HG03342 (cell line): ENCODE measurements at regions not wholly inside any gene's neighbourhood (a gene's known extent, or its start where the extent isn't known, plus 50 kb on each side); places are given as distances from the start of the nearest gene placed in this dataset.
"Not testable (repeated sequence)": the region's sequence is repeated elsewhere in the genome, so short reads cannot be mapped to it uniquely, and the experiment has no call there.

ENCODE experiments used
- ATAC-seq: cut with Tn5 transposase; IDR thresholded peaks from one replicate; pipeline ENCODE4 v1.9.1; 2021; ENCODE audit warnings: mild to moderate bottlenecking, moderate library complexity; ENCODE audit not compliant: unreplicated experiment

GRCh38 chr2:129800686-129801085, 178.8 kb upstream of the RAB6C start:
- ATAC-seq, result no peak

DNA sequence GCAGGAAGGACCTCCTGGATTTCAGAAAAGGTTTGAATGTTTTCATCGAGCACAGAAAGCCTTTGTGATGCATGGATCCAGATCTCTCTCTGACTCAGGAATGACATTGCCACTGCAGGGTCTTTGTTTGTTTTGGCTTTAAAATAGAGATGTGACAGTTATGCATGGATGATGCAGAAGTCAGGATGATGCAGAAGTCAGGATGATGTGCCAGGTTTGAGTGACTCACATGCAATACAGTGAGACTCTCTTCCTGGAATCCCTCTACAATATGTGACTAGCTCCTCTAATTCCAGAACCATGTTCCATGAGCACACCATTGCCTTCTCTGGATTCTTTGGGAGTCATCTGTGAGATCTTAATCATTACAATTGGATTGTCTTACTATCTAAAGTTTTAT, 177.9 kb upstream of the RAB6C start:
- no peak for ATAC-seq

- ATAC-seq, result no peak
These were observed 177.2 kb upstream of the RAB6C start for GRCh38 chr2:129802290-129802689.

DNA sequence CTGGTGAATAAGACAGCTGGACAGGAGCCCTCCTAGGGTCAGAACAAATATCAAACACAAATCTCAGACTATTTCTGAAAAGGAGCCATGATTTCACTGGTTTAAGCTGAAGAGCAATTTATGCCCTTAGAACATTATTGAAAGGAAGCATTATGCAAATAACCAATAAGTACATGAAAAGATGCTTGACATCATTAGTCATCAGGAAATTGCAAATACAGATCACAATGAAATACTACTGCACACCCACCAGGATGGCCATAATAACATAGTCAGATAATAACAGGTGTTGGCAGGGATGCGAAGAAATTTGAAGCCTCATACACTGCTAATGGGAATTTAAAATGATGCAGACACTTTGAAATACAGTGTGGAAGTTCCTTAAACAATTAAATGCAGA, 176.4 kb upstream of the RAB6C start:
- ATAC-seq, result no peak

- ATAC-seq, result no peak
These were observed 175.6 kb upstream of the RAB6C start for GRCh38 chr2:129803871-129804270.

GRCh38 chr2:129805899-129806298, 173.6 kb upstream of the RAB6C start:
- ATAC-seq, result no peak

- ATAC-seq, result no peak
These were observed 173.1 kb upstream of the RAB6C start for GRCh38 chr2:129806317-129806716.

DNA sequence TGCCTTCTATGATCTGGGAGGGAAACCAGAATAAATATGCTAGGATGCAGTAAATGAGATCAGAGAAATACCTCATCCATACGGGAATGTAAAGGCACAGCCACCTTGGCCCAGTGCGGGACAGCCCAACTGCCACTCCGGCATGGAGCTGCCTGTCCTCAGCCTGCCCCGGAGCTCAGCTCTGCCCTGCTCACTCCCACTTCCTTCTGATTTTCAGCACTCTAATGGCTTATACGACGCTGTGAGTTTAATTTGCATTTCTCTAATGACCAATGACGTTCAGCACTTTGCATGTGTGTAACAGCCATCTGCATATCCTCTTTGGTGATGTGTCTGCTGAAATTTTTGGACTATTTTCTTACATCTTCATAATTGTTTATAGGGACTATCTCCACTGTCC, 172.5 kb upstream of the RAB6C start:
- ATAC-seq, result no peak

DNA sequence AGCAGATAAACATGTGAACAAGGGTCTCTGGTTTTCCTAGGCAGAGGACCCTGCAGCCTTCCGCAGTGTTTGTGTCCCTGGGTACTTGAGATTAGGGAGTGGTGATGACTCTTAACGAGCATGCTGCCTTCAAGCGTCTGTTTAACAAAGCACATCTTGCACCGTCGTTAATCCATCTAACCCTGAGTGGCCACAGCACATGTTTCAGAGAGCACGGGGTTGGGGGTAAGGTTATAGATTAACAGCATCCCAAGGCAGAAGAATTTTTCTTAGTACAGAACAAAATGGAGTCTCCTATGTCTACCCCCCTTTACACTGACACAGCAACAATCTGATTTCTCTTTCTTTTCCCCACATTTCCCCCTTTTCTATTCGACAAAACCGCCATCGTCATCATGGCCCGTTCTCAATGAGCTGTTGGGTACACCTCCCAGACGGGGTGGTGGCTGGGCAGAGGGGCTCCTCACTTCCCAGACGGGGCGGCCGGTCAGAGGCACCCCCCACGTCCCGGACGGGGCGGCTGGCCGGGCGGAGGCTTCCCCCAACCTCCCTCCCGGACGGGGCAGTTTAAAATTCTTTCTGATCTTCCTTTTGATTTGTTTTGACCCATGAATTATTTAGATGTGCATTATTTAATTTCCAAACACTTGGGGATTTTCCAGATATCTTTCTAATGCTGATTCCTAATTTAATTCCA, 171.7 kb upstream of the RAB6C start:
- not testable (repeated sequence) for ATAC-seq

DNA sequence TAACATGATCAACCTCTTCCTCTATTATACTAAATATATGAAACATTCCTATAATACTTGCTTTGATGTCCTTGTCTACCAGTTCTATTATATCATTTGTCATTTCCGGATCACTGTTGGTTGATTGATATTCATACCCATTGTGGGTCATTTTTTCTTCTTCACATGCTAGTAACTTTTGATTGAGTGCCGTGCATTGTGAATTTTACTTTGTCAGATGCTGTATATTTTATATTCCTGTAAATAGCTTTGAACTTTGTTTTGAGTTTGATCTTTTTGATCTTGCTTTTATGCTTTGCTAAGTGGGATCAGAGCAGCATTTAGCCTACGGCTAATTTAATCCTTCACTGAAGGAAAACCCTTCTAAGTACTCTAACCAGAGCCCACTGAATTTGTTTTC, 168.9 kb upstream of the RAB6C start:
- ATAC-seq, result no peak

GRCh38 chr2:129812071-129812470, 167.4 kb upstream of the RAB6C start:
- ATAC-seq, result peak; percentile 77

GRCh38 chr2:129812654-129813053, 166.8 kb upstream of the RAB6C start:
- no peak for ATAC-seq

GRCh38 chr2:129813404-129813803, 166.1 kb upstream of the RAB6C start:
- no peak for ATAC-seq

- no peak for ATAC-seq
These were observed 162.5 kb upstream of the RAB6C start for GRCh38 chr2:129816813-129817574.

DNA sequence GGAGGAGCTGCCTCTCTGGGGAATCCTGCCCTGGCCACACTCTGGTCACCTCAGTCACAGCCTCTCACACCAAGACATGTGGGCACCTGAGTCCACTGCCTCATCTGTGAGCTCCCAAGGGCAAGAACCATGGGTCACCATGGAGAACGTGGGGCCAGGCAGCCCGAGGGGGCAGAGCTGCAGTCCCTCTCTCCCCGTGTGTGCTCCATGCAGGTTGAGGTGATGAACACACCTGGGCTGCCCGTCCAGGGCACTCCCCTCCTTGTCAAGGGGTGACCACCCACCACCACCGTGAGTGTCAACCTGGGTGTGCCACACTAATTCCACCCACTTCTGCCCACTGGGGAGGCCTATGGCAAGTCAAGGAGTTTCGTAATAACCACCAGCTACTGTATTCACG, 159.6 kb upstream of the RAB6C start:
- ATAC-seq, result no peak

DNA sequence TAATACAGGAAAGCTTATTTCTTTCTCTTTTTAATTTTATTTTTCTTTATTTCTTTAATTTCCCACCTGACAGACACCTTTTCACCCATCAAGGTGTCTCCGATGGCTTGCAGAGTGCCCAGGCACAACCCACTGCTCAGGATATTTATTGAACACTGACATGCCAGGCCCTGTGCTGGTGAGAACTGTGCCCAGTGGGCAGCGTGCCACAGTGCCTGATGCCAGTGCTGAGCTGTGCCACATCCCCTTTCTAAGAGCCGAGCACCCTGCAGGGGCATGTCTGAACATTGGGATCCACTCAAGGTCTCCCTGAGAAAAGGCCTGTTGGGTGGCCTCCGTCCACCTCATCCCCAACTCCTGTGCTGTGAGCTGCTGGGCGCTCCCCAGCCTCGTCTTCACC, 158.6 kb upstream of the RAB6C start:
- ATAC-seq, result no peak

DNA sequence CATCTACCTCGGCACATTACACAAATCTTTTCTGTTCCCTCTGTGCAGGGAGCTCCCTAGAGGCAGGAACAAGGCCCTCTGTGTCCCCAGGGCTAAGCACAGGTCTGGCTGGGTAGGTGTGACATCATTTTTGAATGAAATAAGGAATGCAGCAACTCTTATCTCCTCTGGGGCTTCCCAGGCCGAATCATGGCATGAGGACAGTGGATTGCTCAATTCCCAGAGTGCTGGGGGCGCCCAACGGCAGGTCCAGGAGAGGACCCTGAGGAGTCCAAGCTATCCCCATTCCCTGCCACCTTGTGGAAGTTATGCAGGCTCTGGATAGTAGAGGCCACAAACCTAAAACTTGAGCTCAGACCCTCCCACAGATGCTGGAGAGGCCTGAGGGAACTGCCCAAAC, 158.0 kb upstream of the RAB6C start:
- no peak for ATAC-seq

GRCh38 chr2:129823044-129823443, 156.4 kb upstream of the RAB6C start:
- no peak for ATAC-seq

- no peak for ATAC-seq
These were observed 152.0 kb upstream of the RAB6C start for GRCh38 chr2:129827311-129828090.

GRCh38 chr2:129828792-129829191, 150.7 kb upstream of the RAB6C start:
- no peak for ATAC-seq

DNA sequence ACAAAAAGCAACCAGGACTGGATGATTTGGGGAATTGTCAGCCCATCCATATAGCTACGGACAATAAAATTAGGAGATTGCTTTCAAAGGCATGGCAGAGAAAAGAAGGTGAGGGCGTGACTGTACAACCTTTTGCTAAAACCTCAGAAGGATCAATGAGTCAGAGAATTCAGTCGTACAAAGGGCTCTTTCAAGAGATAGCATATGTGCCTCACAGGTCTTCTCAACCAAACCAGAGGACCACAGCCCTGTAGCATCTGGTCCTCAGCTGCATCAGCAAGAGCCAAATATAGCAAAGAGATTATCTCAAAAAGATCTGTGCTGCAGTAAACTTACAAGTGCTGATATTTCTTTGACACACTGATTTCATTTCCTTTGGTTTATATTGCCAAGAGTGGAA, 149.9 kb upstream of the RAB6C start:
- ATAC-seq, result no peak

DNA sequence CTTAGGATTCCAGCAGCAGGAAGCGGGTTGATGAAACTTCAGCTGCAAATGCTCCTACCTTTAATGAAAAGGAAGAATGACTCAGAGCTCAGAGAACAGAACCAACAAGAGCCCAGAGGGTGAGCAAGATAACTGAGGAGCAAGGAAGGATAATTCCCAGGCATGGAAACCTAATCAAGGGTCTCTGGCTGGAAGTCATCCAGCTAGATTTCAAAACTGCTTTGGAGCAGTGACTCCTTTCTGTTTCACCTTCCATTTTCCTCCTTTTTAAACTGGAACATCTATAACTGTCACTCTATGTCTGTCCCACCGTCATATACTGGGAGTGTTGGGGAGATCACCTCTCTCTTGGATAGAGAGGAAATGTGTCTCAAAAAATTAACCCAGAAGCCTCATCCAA, 148.4 kb upstream of the RAB6C start:
- ATAC-seq, result no peak
